Transverse colon (tissue), 4 donors: ENCODE measurements at regions not wholly inside any gene's neighbourhood (a gene's known extent, or its start where the extent isn't known, plus 50 kb on each side); places are given as distances from the start of the nearest gene placed in this dataset.

Source experiments
- DNase-seq: peaks from one replicate; pipeline ENCODE4 v3.0.0-alpha.2; 2019
- H3K27ac ChIP-seq, 4 donors: fragments of 200-600 bp; sonication (generic); 2 replicates each; pipeline ENCODE4 v1.5.1; 2016 to 2018; ENCODE audit warnings: inconsistent platforms in 4 of 4
- H3K27me3 ChIP-seq: fragments of 200-600 bp; sonication (generic); 2 replicates; pipeline ENCODE4 v1.5.1; 2017; ENCODE audit warnings: inconsistent platforms
- H3K36me3 ChIP-seq, 4 donors: fragments of 200-600 bp; sonication (generic); 2 replicates each; pipeline ENCODE4 v1.5.1; 2017 to 2019; ENCODE audit warnings: inconsistent platforms in 4 of 4
- H3K4me1 ChIP-seq, 4 donors: fragments of 200-600 bp; sonication (generic); 2 replicates each; pipeline ENCODE4 v1.5.1; 2017 to 2020; ENCODE audit warnings: inconsistent platforms in 4 of 4
- H3K4me3 ChIP-seq, 4 donors: fragments of 200-600 bp; sonication (generic); 1 replicate in 1 of 4; 2 replicates in 3 of 4; pipeline versions ENCODE4 v1.5.1 to v1.6.1; 2017 to 2019; ENCODE audit warnings: inconsistent platforms in 4 of 4
- H3K9me3 ChIP-seq, 2 donors: fragments of 200-600 bp; sonication (generic); 2 replicates each; pipeline ENCODE4 v1.5.1; 2017 to 2019; ENCODE audit warnings: inconsistent platforms in 2 of 2
- EP300 ChIP-seq: sonication (generic); formaldehyde crosslinking; IDR thresholded peaks from one replicate; pipeline ENCODE4 v1.6.1; 2017; ENCODE audit warnings: antibody characterized with exemption, low read depth
- POLR2A ChIP-seq: fragments of 450-650 bp; IDR thresholded peaks from one replicate; pipeline ENCODE4 v1.6.1; 2016; ENCODE audit warnings: antibody characterized with exemption, mild to moderate bottlenecking, moderate library complexity
- POLR2AphosphoS5 ChIP-seq, 3 donors: sonication (generic); formaldehyde crosslinking; IDR thresholded peaks; one replicate each; pipeline ENCODE4 v1.6.1; 2016; ENCODE audit warnings: antibody characterized with exemption in 3 of 3
- WGBS, 2 donors: methylation state at CpG; one replicate each; pipeline ENCODE4 v1.1.5; 2018; ENCODE audit warnings: low coverage in 1 of 2; 5-methylcytosine and 5-hydroxymethylcytosine counted together
- in situ Hi-C, 4 donors: fragments of 200-750 bp; cut with MboI; loops; one replicate each; pipeline versions ENCODE4 v1.15.0 to v1.15.1; 2017; ENCODE audit warnings: low sequenced_read_pairs in 3 of 4, low pct_ligation_motif_present in 1 of 4, low pct_unique_long_range_greater_than_20kb in 1 of 4
- intact Hi-C: fragments of 100-400 bp; cut with DNase I; formaldehyde crosslinking; loops from one replicate; pipeline ENCODE4 v1.15.1; 2023; ENCODE audit warnings: low total_unique reads
- TF ChIP-seq, protein P1 (sequence below), 5 experiments: fragments of 200-600 bp in 3 of 5; fragments of 450-650 bp in 2 of 5; sonication (generic) in 3 of 5; IDR thresholded peaks; 1 replicate in 2 of 5; 2 replicates in 3 of 5; pipeline ENCODE4 v1.5.1; 2016 to 2017; ENCODE audit warnings: antibody characterized with exemption in 5 of 5, inconsistent platforms in 3 of 5, mild to moderate bottlenecking in 2 of 5, moderate library complexity in 1 of 5

DNA sequence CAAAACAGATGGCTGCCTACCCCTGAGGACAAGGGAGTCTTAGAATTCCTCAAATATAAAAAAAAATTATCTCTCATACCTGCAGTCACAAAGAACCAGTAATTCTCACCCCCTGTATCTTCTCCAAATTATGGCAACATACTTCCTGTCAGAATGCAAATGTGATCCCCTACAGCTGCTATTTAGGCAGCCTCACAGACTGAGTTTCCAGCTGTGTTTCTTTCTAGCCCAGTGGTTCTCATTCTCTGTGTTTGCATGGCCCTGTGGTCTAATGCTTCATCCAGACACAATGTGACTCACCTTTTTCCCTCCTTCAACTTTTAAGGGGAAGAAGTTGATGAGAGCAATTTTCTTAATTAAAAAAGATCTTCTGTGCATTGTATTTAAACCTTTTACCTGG lies 726.3 kb downstream of the TSN start:
- Histone ChIP-seq H3K9me3 (no peaks in the 10 kb centered on the region), H3K36me3 (no peaks in the 10 kb centered on the region), H3K27ac (no peak overlapping the region), H3K27me3 (no peaks in the 10 kb centered on the region), H3K4me3 (no peak overlapping the region), H3K4me1 (peaks cover 0 to 2% (median 0%) of the 10 kb centered on the region in 4 donors)
- in situ Hi-C loops: no loop called here
- TF ChIP-seq, protein P1, sequence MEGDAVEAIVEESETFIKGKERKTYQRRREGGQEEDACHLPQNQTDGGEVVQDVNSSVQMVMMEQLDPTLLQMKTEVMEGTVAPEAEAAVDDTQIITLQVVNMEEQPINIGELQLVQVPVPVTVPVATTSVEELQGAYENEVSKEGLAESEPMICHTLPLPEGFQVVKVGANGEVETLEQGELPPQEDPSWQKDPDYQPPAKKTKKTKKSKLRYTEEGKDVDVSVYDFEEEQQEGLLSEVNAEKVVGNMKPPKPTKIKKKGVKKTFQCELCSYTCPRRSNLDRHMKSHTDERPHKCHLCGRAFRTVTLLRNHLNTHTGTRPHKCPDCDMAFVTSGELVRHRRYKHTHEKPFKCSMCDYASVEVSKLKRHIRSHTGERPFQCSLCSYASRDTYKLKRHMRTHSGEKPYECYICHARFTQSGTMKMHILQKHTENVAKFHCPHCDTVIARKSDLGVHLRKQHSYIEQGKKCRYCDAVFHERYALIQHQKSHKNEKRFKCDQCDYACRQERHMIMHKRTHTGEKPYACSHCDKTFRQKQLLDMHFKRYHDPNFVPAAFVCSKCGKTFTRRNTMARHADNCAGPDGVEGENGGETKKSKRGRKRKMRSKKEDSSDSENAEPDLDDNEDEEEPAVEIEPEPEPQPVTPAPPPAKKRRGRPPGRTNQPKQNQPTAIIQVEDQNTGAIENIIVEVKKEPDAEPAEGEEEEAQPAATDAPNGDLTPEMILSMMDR (IDR thresholded peaks at IDR 0.05): no peak
- TF ChIP-seq POLR2A: no peak
- TF ChIP-seq POLR2AphosphoS5 (IDR thresholded peaks at IDR 0.05): no peak
- TF ChIP-seq EP300: no peak
- DNase-seq: no peak
- intact Hi-C loops: no loop called here

DNA sequence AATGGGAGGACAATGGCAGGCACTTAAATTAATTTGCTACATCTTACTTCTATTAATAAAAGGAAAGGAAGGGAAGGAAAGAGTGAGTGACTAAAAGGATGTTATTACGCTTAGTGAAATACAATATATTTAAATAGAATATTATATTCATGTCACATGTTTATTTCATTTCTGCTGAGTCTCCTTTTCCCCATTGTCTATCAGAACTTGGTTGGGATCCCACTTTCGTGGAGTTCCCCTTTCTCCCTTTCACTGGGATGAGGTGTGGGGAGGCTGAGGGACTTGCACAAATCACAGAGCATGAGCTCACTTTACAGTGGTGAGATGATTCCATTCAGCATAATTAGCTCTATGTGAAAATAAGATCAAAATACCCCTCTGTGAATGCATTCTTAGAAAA lies 730.6 kb downstream of the TSN start:
- 66 to 82% methylated on average over 2 of the region's 2 CpGs for WGBS, 2 donors

DNA sequence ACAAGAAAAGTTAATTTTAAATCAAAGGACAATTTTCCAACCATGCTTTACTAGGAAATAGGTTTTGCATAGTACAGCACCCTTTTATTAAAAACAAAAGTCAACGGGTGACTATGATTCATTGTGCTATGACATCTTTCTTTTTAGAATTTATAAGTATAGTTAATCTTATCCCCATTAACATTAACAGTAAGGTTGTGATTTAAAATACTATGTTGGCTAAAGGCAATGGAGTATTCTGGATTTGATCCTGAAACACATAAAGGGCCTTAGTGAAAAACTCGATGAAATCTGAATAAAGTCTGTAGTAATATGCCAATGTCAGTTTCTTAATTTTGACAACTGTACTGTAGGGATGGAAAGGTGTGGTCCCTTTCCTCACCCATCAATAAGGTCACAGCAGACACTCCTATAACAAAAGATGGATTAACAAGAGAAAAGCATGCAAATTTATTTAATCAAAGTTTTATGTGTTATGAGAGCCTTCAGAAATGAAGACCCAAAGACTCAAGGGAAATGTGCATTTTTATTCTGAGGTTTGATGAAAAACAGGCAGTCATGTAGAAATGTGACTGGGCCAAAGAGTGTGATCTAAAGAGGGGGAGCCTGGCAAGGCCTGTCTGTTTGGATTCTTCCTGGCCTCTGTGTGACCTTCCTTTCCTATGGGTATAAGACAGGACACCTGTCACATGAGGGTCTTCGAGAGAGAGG lies 731.4 kb downstream of the TSN start:
- TF ChIP-seq POLR2A (no peak), EP300 (no peak), POLR2AphosphoS5 (IDR thresholded peaks at IDR 0.05) (no peak)
- TF ChIP-seq, protein P1 (IDR thresholded peaks at IDR 0.05): no peak
- Histone ChIP-seq H3K36me3 (no peaks in the 10 kb centered on the region), H3K4me1 (peaks cover 0 to 5% (median 0%) of the 10 kb centered on the region in 4 donors), H3K27ac (no peak overlapping the region), H3K4me3 (no peak overlapping the region), H3K27me3 (no peaks in the 10 kb centered on the region), H3K9me3 (no peaks in the 10 kb centered on the region)
- intact Hi-C loops (no loop called here), in situ Hi-C loops (no loop called here)
- no peak for DNase-seq
- WGBS, 2 donors: 66 to 67% methylated on average over 3 of the region's 3 CpGs

More for the DNA sequence above, 730.6 kb downstream of the TSN start:
- Histone ChIP-seq H3K36me3 (no peaks in the 10 kb centered on the region), H3K4me1 (peaks cover 0 to 5% (median 0%) of the 10 kb centered on the region in 4 donors), H3K27ac (no peak overlapping the region), H3K9me3 (no peaks in the 10 kb centered on the region), H3K4me3 (no peak overlapping the region), H3K27me3 (no peaks in the 10 kb centered on the region)
- no peak for DNase-seq
- no peak for TF ChIP-seq POLR2AphosphoS5 (IDR thresholded peaks at IDR 0.05)
- no peak for TF ChIP-seq EP300
- no peak for TF ChIP-seq POLR2A
- TF ChIP-seq, protein P1 (IDR thresholded peaks at IDR 0.05): no peak
- in situ Hi-C loops: no loop called here
- intact Hi-C loops: no loop called here

DNA sequence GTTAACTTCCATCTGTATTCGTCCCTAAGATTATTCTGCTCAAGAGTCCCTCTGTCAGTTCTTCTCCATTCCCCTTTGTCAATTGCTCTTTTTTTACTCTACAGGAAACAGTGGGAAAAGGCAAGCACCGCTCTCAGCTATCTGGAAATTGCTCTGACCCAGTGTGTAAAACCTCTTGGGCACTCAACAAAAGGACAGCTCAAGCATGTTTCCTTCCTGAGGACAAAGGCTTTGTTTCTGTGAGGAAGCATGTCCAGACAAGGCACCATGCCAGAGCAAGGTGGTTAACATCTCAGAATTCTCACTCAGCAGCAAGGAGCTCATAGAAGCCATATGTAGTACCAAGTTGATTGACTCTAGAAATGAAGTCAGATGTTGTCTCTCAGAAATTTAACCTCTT lies 735.6 kb downstream of the TSN start:
- intact Hi-C loops: no loop called here
- no peaks in the 10 kb centered on the region for H3K9me3 ChIP-seq
- no peaks in the 10 kb centered on the region for H3K36me3 ChIP-seq
- no peak overlapping the region for H3K4me3 ChIP-seq
- H3K4me1 ChIP-seq: peaks cover 0 to 5% (median 0%) of the 10 kb centered on the region in 4 donors
- in situ Hi-C loops: no loop called here
- WGBS, 2 donors: 62 to 85% methylated on average over 2 of the region's 2 CpGs
- H3K27me3 ChIP-seq: no peaks in the 10 kb centered on the region
- no peak for DNase-seq
- no peak overlapping the region for H3K27ac ChIP-seq
- TF ChIP-seq POLR2AphosphoS5 (IDR thresholded peaks at IDR 0.05): no peak
- TF ChIP-seq EP300: no peak
